ENCODE measurements at regions not wholly inside any gene's neighbourhood (a gene's known extent, or its start where the extent isn't known, plus 50 kb on each side); places are given as distances from the start of the nearest gene placed in this dataset.
A peak's percentile ranks its signal among the peaks of the same experiment; 100 is the strongest.
"Not testable (repeated sequence)": the region's sequence is repeated elsewhere in the genome, so short reads cannot be mapped to it uniquely, and the experiment has no call there.

DNA sequence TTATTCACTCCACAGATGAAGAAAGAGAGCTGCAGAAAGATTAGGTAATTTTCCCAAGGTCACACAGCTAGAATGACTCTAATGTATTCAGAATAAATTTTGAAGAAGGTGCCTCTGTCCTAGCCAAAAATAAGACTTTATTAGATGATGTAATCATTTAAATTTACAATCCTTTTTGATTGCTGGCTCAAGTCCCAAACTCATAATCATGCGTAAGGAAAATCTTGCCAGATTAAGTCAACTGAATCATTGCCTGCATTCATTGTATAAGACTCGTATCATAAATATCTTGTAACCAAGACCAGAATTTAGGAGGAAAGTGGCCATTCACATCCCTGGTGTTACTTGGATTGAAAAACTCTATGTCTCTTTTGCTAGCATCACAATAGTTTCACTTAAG lies 53.1 kb upstream of the STK39 start:
- DNase-seq: no peak

DNA sequence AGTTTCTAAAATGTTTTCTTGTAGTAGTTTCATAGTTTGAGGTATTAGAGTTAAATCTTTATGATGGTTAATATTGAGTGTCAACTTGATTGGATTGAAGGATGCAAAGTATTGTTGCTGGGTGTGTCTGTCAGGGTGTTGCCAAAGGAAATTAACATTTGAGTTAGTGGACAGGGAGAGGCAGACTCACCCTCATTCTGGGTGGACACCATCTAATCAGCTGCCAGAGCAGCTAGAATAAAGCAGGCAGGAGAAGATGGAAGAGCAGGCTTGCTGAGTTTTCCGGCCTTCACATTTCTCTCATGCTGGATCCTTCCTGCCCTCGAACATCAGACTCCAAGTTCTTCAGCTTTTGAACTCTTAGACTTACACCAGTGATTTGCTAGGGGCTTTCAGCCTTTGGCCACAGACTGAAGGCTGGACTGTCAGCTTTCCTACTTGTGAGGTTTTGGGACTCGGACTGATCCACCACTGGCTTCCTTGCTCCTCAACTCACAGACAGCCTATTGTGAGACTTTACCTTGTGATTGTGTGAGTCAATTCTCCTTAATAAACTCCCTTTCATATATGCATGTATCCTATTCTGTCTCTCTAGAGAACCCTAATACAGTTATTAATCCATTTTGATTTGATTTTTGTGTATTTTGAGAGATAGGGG lies 56.8 kb upstream of the STK39 start:
- DNase-seq: no peak

DNA sequence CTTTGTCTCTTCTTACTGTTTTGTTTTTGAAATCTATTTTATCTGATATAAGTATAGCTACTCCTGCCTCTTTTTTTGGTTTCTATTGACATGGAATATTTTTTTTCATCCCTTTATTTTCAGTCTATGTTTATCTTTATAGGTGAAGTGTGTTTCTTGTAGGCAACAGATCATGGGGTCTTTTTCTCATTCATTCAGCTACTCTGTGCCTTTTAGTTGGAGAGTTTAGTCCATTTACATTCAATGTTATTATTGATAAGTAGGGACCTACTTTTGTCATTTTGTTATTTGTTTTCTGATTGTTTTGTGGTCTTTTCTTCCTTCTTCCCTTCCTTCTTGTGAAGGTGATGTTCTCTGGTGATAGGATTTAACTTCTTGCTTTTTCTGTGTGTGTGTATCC lies 60.0 kb upstream of the STK39 start:
- DNase-seq: no peak

- no peak for DNase-seq
These were observed 63.2 kb upstream of the STK39 start for GRCh38 chr2:168310580-168310979.

DNA sequence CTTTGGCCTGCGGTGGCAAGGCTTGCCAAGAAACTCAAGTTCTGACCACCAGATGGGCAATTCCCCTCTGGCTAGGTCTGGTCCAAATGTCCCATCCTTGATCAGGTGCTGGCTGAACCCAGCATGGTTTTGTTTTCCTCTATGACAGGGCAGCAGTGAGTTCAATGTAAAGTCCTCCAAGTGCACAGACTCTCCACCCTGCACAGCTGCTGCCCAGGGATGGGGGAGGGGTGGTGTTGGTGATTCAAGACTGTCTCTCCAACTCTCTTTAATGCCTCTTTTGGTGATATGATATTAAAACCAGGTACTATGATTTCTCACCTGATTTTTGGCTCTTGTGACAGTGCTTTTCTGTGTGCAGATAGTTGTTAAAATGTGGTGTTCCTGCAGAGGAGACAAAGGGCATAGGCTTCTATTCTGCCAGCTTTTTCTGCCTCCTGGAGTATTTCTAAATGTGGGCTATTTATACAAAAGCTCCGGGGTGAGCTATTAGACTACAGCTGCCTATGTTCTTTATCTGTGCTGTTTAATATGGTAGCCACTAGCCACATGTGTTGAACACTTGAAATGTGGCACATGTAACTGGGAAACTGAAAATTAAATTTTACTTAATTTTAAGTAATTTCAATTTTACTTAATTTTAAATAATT lies 64.0 kb upstream of the STK39 start:
- no peak for DNase-seq

DNA sequence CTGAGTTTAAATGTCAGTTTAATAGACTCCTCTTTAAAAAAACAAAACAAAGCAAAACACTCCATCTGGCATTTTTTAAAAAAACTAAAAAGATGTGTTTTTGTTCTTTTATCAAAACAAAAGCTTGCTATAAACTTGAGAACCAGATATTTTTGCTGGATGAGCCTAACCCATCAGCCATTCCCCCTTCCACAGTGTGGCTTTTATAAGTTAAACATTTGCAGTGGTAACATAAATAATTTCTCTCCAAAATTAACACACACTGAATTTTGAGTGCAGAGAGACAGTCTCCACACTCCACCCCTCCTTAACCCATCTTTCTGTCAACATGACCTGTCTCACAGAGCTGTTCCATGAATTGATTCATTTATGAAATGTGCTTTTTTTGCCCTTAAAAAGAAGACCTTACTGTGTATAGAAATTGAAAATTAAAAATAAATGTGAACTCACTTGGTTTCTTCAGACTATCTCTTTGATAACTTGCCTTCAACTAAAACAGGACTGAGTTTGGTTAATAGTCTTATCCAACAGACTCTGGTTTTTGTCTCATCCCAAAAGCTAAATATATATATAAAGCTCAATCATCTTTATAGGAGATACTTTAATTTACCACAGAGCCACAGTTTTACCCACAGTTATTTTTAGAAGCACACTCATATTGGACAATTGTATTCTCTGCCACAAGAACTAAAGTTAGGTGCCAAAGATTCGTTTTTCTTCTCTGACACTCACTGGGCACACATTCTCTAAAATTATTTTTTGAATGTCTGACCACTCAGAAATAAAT lies 64.8 kb upstream of the STK39 start:
- no peak for DNase-seq

- peak; percentile 5 for DNase-seq
These were observed 66.8 kb upstream of the STK39 start for GRCh38 chr2:168314236-168314635.

- DNase-seq: no peak
These were observed 68.1 kb upstream of the STK39 start for GRCh38 chr2:168315331-168316072.

DNA sequence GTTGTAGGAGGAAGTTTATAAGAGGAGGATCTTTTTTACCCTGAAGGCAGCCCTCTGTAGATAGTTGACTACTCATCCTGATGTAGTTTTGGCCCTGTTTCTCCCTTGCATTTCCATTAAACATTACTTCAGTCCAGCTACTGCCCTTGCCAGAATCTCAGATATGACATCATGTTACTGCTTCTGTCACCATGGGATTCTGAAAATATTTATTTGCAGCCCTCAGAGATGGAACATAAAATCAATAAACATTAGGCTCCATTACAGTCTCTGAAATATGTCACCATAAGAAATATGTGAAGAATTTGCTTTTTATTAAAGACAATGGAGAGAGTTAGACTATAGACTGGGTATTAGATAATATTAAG lies 68.7 kb upstream of the STK39 start:
- no peak for DNase-seq

- no peak for DNase-seq
These were observed 69.9 kb upstream of the STK39 start for GRCh38 chr2:168317282-168317681.

DNA sequence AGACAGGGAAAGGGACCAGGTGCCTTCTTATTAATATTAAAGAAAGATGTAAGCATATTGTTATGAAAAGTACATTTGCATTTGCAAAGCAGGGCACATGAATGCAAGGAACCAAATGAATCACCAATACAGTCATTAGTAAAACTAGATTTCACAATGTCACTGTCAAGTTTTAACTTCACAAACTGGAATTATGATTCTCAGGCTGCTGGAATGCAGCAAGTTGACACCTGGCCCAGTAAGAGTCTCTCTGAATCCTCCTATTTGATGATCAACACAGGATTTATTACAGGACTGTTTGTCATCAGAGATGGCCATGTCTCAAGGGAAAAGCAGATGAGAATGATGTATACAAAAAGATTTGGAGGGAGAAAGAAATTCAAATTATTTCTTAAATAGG lies 72.9 kb upstream of the STK39 start:
- DNase-seq: no peak

GRCh38 chr2:168322325-168323007 lies 75.1 kb upstream of the STK39 start:
- no peak for DNase-seq

- no peak for DNase-seq
These were observed 76.2 kb upstream of the STK39 start for GRCh38 chr2:168323529-168324021.

DNA sequence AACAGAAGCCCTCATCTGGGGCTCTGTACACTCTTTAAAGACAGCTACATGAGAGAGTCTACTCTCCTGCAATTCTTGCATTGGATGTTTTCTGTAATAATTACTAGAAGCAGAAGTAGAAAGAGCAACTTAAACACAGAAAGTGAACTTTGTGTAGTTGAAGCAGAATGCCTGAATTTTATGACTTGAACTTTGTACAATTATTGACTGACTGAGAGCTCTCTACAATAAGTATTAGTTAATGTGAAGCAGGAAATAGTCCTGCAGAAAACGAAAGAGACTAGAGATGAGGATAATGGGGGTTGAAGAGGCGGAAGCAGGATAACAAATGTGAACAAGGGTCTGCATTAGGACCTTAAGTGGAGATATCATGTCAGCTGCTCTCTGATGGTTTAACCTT lies 79.2 kb upstream of the STK39 start:
- no peak for DNase-seq

DNA sequence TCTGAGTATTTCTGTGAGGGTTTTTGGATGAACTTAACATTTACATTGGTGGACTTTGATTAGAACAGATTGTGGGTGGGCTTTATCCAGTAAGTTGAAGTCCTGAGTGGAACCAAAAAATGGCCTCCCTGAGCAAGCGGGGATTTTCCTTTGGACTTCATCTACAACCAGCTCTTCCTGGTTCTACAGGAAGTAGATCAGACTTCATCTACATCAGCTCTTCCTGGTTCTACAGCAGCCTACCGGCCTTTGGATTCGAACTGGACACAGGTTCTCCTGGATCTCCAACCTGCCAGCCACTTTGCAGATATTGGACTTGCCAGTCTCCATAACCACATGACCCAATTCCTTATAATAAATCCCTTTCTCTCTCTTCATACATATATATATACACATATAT lies 79.9 kb upstream of the STK39 start:
- DNase-seq: no peak

GRCh38 chr2:168328421-168328820 lies 81.0 kb upstream of the STK39 start:
- no peak for DNase-seq

DNA sequence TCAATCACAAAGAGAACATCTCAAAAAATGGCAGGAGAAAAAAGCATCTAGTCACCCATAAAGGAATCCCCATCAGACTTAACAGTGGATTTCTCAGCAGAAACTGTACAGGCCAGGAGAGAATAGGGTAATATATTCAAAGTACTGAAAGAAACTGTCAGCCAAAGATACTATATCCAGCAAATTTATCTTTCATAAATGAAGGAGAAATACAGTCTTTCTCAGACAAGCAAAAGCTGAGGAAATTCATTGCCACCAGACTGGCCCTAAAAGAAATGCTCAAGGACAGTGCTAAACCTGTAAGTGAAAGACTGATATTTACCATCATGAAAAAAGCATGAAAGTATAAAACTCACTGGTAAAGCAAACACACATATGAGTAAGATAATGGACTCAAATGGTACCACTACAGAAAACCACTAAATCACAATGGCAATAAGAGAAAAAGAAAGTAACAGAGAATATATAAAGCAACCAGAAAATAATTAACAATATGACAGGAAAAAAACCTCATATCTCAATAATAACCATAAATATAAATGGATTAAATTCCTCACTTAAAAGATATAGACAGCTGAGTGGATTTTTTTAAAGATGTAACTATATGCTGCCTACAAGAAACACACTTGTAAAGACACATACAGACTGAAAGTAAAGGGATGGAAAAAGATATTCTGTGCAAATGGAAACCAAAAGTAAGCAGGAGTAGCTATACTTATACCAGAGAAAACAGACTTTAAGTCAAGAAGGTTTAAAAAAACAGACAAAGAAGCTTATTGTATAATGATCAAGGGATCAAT lies 83.4 kb upstream of the STK39 start:
- no peak for DNase-seq

DNA sequence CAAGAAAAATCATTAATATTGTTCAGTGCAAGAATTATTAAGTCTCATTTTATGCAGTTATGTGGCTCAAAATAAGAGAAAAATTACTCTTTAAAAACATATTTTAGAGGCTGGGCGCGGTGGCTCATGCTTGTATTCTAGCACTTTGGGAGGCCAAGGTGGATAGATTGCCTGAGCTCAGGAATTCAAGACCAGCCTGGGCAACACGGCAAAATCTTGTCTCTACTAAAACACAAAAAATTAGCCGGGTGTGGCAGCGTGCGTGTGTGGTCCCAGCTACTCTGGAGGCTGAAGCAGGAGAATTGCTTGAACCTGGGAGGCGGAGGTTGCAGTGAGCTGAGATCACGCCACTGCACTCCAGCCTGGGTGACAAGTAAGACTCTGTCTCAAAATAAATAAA lies 87.9 kb upstream of the STK39 start:
- not testable (repeated sequence) for DNase-seq

DNA sequence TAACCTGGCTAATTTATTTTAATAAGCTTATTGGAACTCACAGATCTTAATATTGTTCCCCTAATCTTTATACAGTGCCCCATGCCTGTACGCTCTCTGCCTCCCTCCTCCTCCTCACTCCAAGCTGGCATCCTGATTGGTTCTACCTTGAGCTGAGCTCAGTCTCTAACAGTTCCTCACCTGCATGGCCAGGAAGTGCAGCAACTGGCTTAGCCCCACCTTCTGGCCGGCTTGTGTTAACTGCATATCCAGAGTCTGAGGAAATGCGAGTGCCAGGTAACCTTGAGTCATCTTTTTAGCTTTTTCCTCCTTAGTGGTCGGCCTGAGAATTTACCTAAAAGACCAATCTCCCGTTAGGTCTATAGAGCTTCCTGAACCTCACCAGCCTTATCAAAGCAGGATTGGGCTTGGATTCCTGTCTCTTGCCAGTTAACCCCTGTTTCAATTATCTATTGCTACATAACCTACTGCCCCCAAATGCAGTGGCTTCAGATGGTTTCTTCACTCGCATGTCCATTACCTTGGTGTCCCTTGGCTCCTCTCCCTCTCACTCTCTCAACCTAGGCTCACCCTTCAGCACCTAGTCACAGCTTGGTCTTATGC lies 89.5 kb upstream of the STK39 start:
- no peak for DNase-seq

DNA sequence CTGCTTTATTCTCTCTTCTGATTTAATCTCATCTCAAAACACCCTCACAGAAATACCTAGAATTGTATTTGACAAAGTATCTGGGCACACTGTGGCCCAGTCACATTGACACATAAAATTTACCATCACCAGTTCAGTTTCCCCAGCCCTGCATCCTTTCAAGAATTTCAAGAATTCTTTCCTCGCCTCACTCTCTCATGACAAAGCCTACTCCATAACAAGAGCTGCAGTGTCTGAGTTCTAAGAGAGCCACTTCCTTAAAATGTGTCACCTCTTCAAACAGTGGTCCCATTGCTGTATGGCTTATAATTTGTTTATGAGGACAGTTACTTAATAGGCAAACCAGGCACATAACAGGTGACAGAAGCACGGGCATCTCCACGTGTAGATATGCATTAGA lies 90.9 kb upstream of the STK39 start:
- DNase-seq: no peak

DNA sequence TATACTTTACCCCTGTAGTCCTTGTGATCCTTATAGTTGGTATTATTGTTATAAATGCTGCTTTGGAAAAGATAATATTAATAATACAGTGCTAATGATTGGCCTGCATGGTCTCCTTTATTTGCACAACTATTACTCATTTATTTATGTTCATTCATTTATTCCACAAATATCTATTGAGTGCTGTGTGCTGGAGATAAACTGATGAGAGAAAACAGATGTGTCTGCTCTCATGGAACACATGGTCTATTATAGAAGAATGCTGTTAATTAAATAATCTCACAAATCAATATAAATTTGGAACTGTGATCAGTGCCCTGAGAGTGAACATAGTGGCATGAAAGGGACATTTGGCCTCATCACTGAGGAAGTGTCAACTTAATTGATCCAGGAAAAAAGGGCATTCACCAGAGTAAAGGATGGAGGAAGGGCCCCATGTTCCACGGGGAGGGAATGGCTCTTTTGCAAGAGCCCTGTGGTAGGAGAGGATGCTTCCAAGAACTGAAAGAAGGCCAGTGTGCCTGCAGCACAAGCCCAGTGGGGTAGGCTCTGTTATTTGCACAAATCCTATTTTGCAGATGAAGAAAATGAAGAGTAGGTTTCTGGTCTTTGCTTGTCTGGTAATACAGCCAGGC lies 91.5 kb upstream of the STK39 start:
- DNase-seq: no peak
